Common myeloid progenitor, CD34-positive (primary cell): ENCODE measurements at regions not wholly inside any gene's neighbourhood (a gene's known extent, or its start where the extent isn't known, plus 50 kb on each side); places are given as distances from the start of the nearest gene placed in this dataset.
"Not testable (repeated sequence)": the region's sequence is repeated elsewhere in the genome, so short reads cannot be mapped to it uniquely, and the experiment has no call there.

Experiments
- CTCF ChIA-PET: fragments of 350-600 bp; sonication (Branson Sonifier 250); formaldehyde crosslinking; loops from one replicate; lab custom pipeline; 2021; ENCODE audit warnings: antibody characterized with exemption; lab: Charles Lee
- POLR2A ChIA-PET: fragments of 350-600 bp; sonication (Branson Sonifier 250); formaldehyde crosslinking; loops from one replicate; lab custom pipeline; 2021; ENCODE audit warnings: antibody characterized with exemption; lab: Charles Lee
- DNase-seq, 3 donors: peaks; one replicate each; pipeline versions ENCODE4 v3.0.0 to v3.0.0-alpha.2; 2013
- H3K27ac ChIP-seq, 2 experiments: 1 replicate in 1 of 2; 2 replicates in 1 of 2; pipeline ENCODE4 v1.7.0; 2013; ENCODE audit warnings: inconsistent platforms in 2 of 2, low read length in 2 of 2, mild to moderate bottlenecking in 2 of 2, low read depth in 1 of 2, moderate library complexity in 1 of 2; ENCODE audit not compliant: severe bottlenecking in 2 of 2, insufficient read depth in 1 of 2, poor library complexity in 1 of 2
- H3K27me3 ChIP-seq, 5 experiments: replicated peaks in 2 of 5; 1 replicate in 3 of 5; 2 replicates in 2 of 5; pipeline versions ENCODE4 v1.6.1 to v1.7.0; 2013; ENCODE audit warnings: low read length in 4 of 5, mild to moderate bottlenecking in 2 of 5, moderate library complexity in 2 of 5, inconsistent platforms in 1 of 5; ENCODE audit not compliant: insufficient read depth in 5 of 5, control insufficient read depth in 4 of 5
- H3K36me3 ChIP-seq, 4 experiments: 1 replicate in 2 of 4; 2 replicates in 2 of 4; pipeline versions ENCODE4 v1.6.1 to v1.7.0; 2013; ENCODE audit warnings: low read length in 3 of 4, control low read depth in 1 of 4, mild to moderate bottlenecking in 1 of 4; ENCODE audit not compliant: control insufficient read depth in 4 of 4, insufficient read depth in 4 of 4
- H3K4me1 ChIP-seq, 4 experiments: 1 replicate in 3 of 4; 2 replicates in 1 of 4; pipeline versions ENCODE4 v1.6.1 to v1.7.1; 2013; ENCODE audit warnings: low read length in 3 of 4, mild to moderate bottlenecking in 3 of 4, control low read depth in 1 of 4, inconsistent platforms in 1 of 4, moderate library complexity in 1 of 4; ENCODE audit not compliant: control insufficient read depth in 4 of 4, insufficient read depth in 4 of 4; ENCODE audit errors: control extremely low read depth in 1 of 4
- H3K4me3 ChIP-seq, 7 experiments: 1 replicate in 4 of 7; 2 replicates in 3 of 7; pipeline versions ENCODE4 v1.5.1 to v1.7.0; 2013; ENCODE audit warnings: mild to moderate bottlenecking in 7 of 7, low read length in 6 of 7, moderate library complexity in 6 of 7, inconsistent platforms in 2 of 7, low read depth in 2 of 7, control low read depth in 1 of 7; ENCODE audit not compliant: insufficient read depth in 4 of 7, control insufficient read depth in 1 of 7; ENCODE audit errors: extremely low read depth in 1 of 7
- H3K9me3 ChIP-seq, 5 experiments: 1 replicate in 4 of 5; 2 replicates in 1 of 5; pipeline versions ENCODE4 v1.6.1 to v1.7.1; 2013; ENCODE audit warnings: low read length in 4 of 5, mild to moderate bottlenecking in 2 of 5, inconsistent platforms in 1 of 5, low read depth in 1 of 5, moderate library complexity in 1 of 5; ENCODE audit not compliant: control insufficient read depth in 4 of 5, insufficient read depth in 2 of 5; ENCODE audit errors: control extremely low read depth in 1 of 5
- WGBS: methylation state at CpG from one replicate; pipeline ENCODE4 v1.1.5; 2013; ENCODE audit not compliant: insufficient coverage; 5-methylcytosine and 5-hydroxymethylcytosine counted together

DNA sequence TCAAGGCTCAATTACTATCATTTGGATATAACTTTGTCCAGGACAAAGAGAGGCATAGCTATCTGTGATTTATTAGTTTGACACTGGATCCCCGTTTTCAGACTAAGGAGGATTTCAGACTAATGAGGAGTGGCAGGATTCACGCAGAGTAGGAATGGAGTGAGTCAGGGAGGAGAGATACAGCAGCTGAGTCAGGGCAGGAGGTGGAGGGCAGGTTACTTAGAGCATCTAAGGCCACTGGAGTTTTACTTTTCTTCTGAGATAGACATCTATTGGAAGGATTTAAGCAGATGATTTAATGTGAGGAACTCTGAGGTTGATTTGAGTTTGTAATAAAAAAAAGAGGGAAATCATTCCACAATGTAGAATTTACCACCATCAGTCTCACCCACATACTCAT is 110.6 kb downstream of the RPIA start:
- CTCF ChIA-PET, POLR2A ChIA-PET, DNase-seq, H3K4me1 ChIP-seq, H3K27me3 ChIP-seq, H3K4me3 ChIP-seq, H3K36me3 ChIP-seq, H3K27ac ChIP-seq, H3K9me3 ChIP-seq: not testable (repeated sequence)
- 89% methylated on average over 2 of the region's 2 CpGs for WGBS

DNA sequence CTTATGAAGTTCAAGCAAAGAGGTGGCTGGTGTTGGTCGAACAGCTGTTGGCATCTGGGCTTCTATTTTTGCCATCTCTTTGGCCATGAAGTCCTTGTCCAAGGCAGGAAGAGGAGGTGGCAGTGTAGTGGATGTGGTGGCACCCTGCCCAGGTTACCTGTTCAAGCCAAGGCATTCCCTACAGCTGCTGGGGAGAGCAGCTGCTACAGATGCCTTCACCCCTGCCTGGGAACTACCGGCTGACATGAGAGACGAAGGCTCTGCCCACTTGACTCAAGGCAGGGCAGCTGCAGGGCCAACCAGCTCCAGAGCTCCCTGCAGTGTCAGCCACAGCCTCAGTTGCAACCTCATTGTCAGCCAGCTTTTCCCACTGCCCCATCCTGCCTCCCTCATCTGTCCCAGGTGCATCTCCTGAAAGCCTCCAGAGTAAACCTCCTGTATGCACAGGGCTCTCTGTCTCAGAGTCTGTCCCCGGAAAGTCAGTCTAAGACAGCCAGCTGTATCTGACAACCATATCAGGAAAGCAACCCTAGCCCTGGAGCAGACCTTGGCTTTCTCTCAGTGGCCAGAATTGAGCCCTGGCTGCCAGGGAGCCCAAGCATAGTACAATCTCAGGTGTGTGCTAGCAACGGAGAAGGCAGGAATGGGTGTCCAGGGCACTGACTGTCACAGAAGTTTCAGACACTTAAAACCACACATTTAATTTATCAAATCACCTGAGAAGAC is 115.9 kb downstream of the RPIA start:
- 97% methylated on average over 5 of the region's 5 CpGs for WGBS
- no peaks in the 10 kb centered on the region for H3K27me3 ChIP-seq
- no peaks in the 10 kb centered on the region for H3K9me3 ChIP-seq
- no peaks in the 10 kb centered on the region for H3K36me3 ChIP-seq
- H3K4me1 ChIP-seq: no peaks in the 10 kb centered on the region
- no peak overlapping the region for H3K4me3 ChIP-seq
- POLR2A ChIA-PET: interaction anchor here (0.6 kb wide), 1 partner anchor 27 kb away, joined by 3 read pairs; no protein-coding TSS in a partner anchor
- CTCF ChIA-PET: interaction anchor here (1.2 kb wide), 1 partner anchor 11 kb away, joined by 3 read pairs; no protein-coding TSS in a partner anchor
- no peak overlapping the region for H3K27ac ChIP-seq
- DNase-seq: no peak

DNA sequence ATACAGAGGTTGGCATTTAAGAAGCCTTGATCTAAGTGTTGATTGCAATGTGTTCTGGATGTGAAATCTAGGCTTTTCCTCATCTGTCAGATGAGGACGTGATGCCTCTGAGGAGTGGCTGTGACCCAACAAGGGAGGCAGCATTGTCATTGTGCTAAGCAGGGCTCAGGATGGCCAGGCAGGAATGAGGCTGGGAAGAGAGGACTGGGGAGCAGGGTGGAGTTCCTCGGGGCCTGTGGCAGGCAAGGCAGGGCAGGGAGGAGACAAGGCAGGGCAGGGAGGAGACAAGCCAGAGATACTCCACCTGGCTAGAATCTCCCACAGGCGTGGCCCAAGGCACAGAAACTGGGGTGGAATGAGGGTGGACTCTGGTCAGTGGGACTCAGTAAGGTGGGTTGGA is 116.6 kb downstream of the RPIA start:
- 100% methylated on average over 2 of the region's 3 CpGs for WGBS
- POLR2A ChIA-PET: no interaction called here

DNA sequence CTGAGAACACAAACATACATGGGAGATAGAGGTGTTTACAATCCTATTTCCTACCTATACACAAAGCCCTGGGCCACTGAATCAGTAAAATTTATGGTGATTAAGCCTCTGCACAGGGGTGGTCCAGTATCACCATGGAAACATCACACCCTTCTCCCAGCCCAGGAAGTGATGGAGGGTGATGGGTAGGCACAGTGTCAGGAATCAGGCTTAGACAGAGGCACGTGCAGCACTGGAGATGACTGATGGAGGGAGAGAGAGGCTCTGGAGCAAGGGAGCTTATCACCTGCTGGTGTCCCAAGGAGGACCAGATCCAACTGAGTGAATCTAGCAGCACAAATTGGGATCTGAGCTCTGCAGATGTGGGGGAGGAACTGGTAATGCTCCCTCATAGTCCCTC is 117.2 kb downstream of the RPIA start:
- no peaks in the 10 kb centered on the region for H3K4me1 ChIP-seq
- no peak for DNase-seq
- H3K4me3 ChIP-seq: no peak overlapping the region
- peaks cover 0 to 1% (median 0%) of the 10 kb centered on the region in 5 experiments for H3K9me3 ChIP-seq
- whole genome bisulfite sequencing: 70% methylated on average over 1 of the region's 1 CpG
- POLR2A ChIA-PET: no interaction called here
- CTCF ChIA-PET: no interaction called here
- no peaks in the 10 kb centered on the region for H3K27me3 ChIP-seq
- no peaks in the 10 kb centered on the region for H3K36me3 ChIP-seq
- no peak overlapping the region for H3K27ac ChIP-seq

More for the DNA sequence above, 116.6 kb downstream of the RPIA start:
- Histone ChIP-seq H3K4me3 (no peak overlapping the region), H3K36me3 (no peaks in the 10 kb centered on the region), H3K27me3 (no peaks in the 10 kb centered on the region), H3K4me1 (no peaks in the 10 kb centered on the region), H3K9me3 (no peaks in the 10 kb centered on the region), H3K27ac (no peak overlapping the region)
- DNase-seq: no peak
- CTCF ChIA-PET: no interaction called here

DNA sequence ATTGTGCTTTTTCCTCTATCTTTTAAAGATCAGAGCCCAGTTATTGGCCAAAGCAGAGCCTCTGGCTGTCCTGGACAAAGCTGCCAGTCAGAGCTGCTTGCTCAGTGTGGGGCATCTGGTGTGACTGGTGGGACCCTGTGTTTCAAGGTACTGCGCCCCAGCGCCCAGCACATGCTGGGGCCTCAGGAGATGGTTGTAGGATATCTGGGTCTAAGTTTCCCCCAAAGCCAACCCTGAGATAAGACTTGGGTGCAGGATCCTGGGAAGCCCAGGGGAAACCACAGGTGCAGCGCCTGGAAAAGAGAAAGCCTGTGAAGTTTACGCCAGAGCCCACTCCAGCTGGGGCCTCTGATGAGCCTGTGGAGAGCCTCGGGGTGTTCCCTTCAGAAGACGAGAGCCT is 117.7 kb downstream of the RPIA start:
- WGBS: 99% methylated on average over 6 of the region's 6 CpGs
- CTCF ChIA-PET: no interaction called here
- Histone ChIP-seq H3K27ac (no peak overlapping the region), H3K4me1 (no peaks in the 10 kb centered on the region), H3K27me3 (no peaks in the 10 kb centered on the region), H3K9me3 (peaks cover 0 to 6% (median 0%) of the 10 kb centered on the region in 5 experiments), H3K4me3 (no peak overlapping the region), H3K36me3 (no peaks in the 10 kb centered on the region)
- POLR2A ChIA-PET: no interaction called here
- no peak for DNase-seq

DNA sequence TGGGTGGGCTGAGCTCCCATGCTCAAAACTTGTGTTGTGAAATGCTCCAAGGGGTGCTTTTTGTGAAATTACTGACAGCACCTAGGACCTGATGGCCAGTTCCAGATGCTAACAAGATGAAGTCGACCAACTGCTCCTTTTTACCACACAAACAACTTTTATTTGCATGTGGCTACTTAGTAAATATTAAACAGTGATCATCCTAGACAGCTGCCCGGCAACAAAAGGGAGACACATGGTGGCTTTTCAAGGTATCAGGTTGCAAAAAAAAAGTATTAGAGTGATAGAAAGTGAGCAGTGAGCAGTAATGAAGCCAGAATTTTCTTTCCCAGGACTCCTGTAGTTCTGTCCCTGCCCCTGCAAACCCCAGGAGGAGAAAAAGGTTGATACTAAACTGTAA is 118.5 kb downstream of the RPIA start:
- Histone ChIP-seq H3K9me3 (peaks cover 0 to 6% (median 0%) of the 10 kb centered on the region in 5 experiments), H3K36me3 (no peaks in the 10 kb centered on the region), H3K4me3 (no peak overlapping the region), H3K27ac (no peak overlapping the region), H3K4me1 (no peaks in the 10 kb centered on the region), H3K27me3 (no peaks in the 10 kb centered on the region)
- CTCF ChIA-PET: no interaction called here
- no peak for DNase-seq
- WGBS: 80% methylated on average over 1 of the region's 2 CpGs
- POLR2A ChIA-PET: no interaction called here

DNA sequence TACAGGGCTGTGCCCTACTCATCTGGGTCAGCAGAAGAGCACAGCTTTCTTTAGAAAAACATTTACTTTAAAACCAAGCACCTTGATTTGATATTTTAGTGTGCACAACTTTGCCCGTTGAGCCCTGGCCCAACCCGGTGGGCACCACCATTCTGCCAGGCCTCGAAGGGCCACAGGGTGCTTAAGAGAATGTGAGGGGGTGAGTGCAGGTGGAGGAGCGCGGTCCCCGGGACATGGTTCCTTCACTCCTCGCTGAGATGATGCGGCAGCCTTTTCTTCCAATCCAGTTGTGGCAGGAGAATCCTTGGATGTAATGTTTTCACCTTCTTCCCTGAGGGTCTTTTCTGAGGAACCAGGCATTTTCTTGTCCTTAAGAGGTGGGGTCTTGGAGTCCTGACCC is 119.0 kb downstream of the RPIA start:
- Histone ChIP-seq H3K4me1 (no peaks in the 10 kb centered on the region), H3K4me3 (no peak overlapping the region), H3K27me3 (no peaks in the 10 kb centered on the region), H3K27ac (no peak overlapping the region), H3K9me3 (peaks cover 0 to 8% (median 3%) of the 10 kb centered on the region in 5 experiments), H3K36me3 (no peaks in the 10 kb centered on the region)
- POLR2A ChIA-PET: no interaction called here
- DNase-seq: no peak
- WGBS: 100% methylated on average over 5 of the region's 8 CpGs
- CTCF ChIA-PET: no interaction called here
